ENCODE measurements at regions not wholly inside any gene's neighbourhood (a gene's known extent, or its start where the extent isn't known, plus 50 kb on each side); places are given as distances from the start of the nearest gene placed in this dataset.

DNA sequence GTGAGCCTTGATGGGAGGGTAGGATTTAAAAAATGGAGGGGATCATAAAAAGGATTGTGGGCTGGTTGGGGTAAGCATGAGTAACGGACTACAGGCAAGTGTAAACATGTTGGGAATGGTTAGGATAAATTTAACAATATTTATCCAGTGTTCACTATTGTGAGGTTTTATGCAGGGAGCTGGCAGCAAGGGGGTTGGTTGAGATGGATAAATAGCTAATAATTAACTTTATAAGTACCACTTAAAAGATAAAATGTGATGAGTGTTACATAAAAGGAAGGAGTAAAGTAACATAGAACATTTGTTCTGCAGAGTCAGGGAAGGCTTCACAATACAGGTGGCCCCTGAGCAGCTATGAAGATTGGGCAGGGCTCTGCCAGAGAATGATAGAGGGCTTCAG is 109.0 kb downstream of the NGF start:
- TF ChIP-seq POLR2A (IDR thresholded peaks at IDR 0.05): no peak
- TF ChIP-seq, protein P1, sequence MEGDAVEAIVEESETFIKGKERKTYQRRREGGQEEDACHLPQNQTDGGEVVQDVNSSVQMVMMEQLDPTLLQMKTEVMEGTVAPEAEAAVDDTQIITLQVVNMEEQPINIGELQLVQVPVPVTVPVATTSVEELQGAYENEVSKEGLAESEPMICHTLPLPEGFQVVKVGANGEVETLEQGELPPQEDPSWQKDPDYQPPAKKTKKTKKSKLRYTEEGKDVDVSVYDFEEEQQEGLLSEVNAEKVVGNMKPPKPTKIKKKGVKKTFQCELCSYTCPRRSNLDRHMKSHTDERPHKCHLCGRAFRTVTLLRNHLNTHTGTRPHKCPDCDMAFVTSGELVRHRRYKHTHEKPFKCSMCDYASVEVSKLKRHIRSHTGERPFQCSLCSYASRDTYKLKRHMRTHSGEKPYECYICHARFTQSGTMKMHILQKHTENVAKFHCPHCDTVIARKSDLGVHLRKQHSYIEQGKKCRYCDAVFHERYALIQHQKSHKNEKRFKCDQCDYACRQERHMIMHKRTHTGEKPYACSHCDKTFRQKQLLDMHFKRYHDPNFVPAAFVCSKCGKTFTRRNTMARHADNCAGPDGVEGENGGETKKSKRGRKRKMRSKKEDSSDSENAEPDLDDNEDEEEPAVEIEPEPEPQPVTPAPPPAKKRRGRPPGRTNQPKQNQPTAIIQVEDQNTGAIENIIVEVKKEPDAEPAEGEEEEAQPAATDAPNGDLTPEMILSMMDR (IDR thresholded peaks at IDR 0.05): no peak
- no peak for TF ChIP-seq EP300 (IDR thresholded peaks at IDR 0.05)

All from sigmoid colon (tissue), 4 donors.